ENCODE measurements at regions not wholly inside any gene's neighbourhood (a gene's known extent, or its start where the extent isn't known, plus 50 kb on each side); places are given as distances from the start of the nearest gene placed in this dataset.

- TF ChIP-seq CTCF (IDR thresholded peaks at IDR 0.05 in 2 of 3, conservative IDR thresholded peaks at IDR 0.05 in 1 of 3; ENCODE audit: control insufficient read depth in 2 of 3, extremely low read depth in 1 of 3, insufficient read depth in 1 of 3, low read depth in 3 of 3, low read length in 3 of 3) (no peak), POLR2A (IDR thresholded peaks at IDR 0.05; ENCODE audit: low read depth, low read length) (no peak), CEBPB (IDR thresholded peaks at IDR 0.05; ENCODE audit: borderline replicate concordance in 1 of 2, low read depth in 2 of 2, low read length in 2 of 2) (no peak)
Measured at GRCh38 chr20:23193801-23194384, 107.8 kb upstream of the CD93 start.

Data from GM12878 (cell line).